DMS 273 (cell line): ENCODE measurements at regions not wholly inside any gene's neighbourhood (a gene's known extent, or its start where the extent isn't known, plus 50 kb on each side); places are given as distances from the start of the nearest gene placed in this dataset.

Source experiments
- DNase-seq: peaks from one replicate; lab custom pipeline; 2025; ENCODE audit not compliant: unreplicated experiment; lab: John Stamatoyannopoulos, UW

DNA sequence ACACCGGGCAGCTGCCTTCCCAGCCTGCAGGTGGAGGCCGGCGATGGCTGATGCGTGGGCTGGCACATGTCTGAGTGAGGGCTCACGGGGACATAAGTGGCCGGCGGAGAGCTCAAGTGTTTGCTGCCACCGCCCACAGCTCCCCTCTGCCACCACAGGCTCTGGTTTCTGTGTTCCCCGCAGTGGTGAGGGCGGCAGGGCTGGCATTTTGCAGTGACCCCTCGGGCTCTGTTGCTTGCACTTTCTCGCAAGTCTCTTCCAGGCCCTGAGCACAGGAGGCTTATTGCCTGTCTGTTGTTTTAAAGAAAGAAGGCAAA lies 271.0 kb upstream of the RTL1 start:
- no peak for DNase-seq

DNA sequence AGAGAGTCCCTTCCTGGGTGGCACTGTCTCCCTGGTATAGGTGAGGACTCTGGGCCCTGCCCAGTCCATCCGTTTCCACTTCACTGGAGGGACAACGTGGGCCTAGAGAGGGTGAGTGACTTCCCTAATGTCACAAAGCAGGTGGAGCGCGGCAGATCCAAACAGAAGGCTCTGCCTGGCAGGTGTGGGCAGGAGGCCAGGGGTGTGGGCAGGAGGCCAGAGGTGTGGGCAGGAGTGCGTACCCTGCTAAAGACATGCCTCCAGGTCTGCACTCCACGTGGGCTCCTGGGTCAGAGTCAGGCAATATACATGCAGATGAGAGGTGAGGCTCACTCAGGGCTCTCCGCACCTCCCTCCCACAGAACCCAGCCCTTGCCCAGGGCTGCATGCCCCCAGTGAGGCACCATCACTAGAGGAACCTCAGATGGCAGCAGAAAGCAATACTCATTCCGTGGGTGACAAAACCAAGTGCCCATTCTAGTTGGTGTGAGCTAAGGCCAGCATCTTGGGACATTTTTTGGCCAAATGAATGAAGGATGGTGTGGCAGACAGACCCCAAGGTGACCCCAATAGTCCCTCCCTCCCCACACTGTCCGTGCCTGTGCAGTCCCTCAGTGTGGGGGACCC lies 271.6 kb upstream of the RTL1 start:
- DNase-seq = no peak

DNA sequence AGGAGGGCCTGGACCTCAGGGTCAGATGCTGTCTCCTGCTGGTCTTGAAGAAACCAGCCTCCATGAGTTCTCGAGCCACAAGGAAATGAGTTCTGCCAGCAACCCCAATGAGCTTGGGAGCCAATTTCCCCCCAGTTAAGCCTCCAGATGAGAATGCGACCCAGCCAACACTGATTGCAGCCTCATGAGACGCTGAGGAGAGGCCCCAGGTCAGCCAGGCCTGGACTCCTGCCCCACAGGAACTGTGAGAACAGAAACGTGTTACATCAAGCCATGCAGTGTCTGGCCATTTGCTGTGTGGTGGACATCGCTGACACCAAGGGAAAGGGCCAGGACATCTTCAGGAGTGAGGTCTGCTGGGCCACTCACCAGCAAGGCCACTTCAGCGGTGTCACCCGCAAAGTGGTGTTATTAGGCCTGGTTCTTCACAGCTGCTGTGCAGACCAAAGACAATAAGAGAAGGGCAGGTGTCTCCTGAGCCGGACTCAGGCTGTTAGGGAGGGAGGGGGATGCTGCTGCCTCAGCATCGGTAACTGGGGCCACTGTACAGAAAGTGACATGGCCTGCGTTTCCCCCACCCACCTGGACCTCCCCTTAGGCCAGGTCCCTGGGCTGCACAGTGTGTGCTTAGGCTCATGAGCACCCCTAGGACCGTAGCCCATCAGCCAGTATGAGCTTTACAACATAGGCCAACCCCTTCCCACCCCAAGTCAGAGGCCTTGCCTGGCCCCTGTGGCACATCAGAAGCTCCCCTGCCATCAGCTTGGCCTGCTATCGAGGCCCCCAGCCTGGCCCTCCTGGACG lies 272.4 kb upstream of the RTL1 start:
- no peak for DNase-seq

DNA sequence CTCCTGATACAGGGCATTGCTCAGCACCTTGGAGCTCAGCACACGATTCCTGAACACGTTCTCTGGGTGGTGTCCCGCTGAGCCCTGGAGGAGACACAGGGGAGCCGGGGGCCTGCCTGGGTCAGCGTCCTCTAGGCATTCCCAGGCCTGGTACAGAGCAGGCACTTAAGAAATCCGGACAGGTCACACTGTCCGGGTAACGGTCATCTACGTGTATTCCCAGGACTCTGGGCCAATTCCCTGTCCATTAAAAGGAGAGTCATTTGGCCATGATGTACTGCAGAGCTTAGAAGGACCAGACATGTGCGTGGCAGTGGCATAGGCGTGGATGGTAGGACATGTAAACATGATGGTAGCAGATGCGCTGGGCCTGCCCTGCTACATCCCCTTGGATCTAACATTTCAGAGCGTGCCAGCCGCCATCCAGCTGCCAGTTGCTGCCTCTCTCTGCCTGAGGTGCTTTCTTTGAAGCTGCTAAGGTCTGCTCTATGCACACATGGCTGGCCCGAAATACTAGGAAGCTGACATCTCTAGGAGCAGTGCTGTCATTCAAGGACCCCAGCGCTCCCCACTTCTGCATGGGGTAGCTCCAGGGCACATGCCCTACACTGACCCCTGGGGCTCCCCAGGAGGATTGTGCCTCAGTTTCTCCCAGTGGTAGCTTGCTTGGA lies 273.1 kb upstream of the RTL1 start:
- DNase-seq = no peak

DNA sequence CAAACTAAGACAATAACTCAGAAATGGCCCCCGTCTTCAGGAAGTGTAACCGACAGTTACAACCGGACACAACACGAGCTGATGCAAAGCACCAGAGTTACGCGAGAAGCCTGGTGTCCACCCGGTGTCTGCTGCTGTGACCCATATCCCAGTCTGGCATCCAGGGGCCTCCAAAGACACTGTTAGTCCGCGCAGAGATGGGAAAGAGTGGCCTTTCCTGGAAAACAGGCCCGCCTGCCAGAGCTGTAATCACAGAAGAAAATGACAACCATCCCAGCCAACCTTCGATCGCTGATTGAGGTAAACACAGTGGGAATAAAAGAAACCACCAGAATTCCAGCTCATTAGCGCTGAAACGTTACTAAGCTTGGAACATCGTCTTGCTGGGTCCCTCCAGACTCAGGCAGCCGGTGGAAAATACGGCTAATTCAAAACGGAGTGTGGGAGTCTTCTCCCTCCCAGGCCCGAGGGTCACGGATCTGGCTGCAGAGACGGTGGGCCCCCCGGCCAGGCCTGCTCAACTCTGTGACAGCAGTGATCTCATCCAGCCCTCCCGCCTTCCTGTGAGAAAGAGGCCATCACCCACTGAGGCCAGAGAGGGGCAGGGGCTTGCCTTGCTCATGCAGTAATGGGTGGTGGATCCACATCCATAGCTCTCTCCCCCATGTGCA lies 273.9 kb upstream of the RTL1 start:
- DNase-seq = no peak

DNA sequence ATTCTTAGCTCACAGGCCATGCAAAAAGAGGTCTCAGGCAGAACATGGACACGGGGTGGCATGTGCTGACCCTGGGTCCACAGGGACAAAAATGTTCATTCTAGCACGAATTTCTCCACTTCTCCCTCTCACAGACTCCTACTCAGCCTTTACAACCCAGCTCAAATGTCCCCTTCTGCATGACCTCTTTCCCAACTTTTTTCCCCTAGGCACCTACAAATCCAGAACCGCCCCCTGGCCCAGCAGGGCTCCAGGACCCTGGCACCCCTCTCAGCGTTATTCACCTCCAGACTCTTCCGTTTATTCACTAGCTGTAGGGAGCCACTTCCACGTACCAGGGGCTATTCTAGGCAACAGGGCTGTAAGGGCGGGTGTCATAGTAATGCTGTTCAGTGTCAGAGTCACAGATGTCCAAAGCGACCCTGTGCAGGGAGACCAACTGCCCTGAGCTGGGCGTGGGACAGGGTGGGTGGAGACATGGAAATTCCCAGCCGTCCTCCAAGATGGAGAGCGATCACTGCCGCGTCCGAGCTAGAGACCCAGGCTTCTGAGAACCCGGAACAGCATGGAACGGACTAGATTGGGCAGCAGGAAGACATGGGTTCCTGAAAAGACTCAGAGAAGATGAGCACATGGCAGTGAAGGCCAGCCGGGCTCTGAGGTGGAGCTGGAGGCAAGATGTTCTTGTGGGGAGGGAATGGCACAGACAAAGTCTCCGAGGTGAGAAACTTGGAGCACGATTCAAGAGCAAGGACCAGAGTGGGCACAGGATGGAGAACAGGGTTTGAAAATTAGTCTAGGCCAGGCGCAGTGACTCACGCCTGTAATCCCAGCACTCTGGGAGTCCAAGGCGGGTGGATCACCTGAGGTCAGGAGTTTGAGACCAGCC lies 274.9 kb upstream of the RTL1 start:
- no peak for DNase-seq

DNA sequence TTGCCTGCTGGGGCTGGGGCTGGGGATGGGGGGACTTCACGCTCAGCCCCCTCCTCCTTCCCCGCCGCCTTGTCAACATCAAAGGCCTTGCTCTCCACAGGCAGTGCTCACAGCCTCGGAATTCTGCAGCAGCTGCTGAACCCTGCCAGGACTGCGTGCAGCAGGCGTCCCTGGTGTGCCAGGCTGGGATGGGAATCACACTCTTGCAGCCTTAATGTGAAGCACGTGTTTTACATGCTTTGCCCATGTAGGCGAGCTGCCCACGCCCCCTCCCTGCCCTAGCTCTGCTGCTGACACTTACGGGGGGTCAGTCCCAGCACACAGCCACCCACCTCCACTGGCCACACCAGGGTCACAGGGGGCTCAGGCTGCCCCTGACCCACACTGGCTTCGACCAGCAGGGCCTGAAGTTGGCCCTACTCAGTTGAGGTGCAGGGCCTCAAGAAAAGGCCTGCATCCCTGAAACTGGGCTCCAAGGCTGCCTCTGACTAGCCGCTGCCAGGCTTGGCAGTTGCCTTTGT lies 276.2 kb upstream of the RTL1 start:
- no peak for DNase-seq

DNA sequence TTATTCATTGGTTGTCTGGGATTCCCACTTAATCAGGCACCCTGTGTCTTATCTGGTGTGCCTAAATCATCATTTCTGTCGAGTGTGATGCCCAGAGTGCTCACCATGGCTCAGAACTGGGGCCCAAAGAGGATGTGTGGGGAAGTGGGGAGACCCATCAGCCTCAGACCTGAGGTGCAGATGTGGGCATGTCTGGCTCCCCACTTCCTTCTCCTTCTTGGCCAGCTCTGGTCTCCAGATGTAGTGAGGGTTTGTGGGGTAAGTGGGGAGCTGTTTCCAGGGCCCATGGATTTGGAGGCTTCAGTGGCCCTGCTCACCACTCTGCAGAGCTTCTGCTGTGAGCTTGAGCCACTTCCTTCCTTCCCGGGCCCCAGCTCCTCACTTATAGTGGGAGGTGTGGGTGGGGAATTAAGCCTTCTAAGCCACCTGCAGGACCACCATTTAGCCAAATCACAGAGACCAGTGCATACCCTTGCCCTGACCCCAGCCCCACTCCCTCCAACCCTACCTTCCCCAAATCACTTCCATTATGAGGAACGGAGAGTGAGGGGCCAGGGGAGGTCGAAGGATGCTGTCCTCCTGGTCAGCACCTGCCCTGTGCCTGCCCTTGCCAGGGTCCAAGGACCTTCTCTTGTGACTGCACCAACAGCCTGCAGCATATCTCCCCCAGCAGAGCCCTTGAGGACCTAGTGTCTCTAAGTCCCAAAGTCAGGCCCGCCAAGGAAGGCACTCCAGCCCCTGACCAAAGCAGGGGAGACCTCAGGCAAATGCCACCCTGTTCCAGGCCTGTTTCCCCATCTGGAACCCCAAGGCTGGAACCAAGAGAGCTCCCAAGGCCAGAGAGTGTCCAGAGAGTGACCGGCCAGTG lies 278.2 kb upstream of the RTL1 start:
- no peak for DNase-seq

DNA sequence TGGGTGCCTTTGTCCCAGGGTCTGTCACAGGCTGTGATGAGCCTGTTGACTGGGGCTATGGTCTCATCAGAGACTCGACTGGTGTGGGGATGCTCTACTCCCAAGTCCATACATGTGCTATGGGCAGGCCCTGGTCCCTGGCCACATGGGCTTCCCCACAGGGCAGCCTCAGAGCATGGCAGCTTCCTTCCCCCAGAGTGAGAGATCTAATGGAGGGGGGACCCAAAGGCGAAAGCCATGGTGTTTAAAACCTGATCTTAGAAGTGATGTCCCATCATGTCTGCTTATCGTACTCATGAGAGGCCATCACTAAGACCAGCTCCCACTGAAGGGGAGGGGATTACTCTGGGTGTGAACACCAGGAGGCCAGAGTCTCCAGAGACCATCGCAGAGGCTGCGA lies 279.0 kb upstream of the RTL1 start:
- DNase-seq = no peak

DNA sequence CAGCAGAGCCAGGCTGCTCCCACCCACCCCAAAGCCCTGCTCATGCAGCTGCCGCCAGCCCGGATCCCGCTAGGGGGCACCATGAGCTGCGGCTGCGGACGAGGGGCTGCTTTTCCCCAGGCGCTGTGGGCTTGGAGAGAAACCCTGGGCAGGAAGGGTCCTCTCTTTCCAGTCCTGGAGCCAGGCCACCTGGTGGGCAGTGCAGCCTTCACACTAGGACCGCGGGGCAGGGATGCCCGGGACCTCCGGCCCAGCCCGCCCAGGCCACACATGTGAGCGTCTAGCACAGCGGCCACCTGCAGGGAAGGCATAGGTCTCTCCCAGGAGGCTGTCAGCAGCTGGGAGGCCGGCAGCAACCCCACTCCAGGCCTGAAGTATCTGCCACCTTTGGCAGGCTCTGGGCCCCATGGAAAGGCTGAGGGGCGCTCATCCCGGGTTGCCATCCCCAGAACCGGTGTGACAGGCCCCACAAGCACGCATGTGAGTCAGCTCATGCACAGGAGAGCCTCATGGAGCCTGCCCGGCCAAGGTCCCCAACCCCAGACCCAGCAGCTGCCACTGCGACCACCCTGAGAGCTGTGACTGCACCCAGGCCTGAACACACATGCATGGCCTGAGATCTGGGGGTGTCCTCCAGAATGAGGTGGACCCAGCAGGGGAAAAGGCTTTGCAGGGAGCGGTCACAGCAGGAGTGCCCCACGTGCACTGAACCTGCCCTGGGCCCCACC lies 280.0 kb upstream of the RTL1 start:
- no peak for DNase-seq

DNA sequence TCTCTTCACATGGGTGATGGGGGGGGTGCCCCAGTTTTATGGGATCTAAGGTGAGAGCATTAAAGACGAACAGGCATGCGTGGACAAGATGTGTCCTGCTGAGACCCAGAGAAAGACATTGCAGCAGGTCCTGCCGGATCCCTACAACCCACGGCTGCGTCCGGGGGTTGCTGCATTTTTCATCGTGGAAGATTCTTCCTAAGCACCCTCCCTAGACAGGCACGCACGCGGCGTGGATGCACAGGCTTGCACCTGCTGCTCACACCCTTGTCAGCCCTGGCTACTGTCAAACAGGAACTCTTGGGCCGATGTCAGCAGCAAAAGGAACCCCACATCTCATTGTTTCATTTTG lies 280.6 kb upstream of the RTL1 start:
- DNase-seq = no peak

DNA sequence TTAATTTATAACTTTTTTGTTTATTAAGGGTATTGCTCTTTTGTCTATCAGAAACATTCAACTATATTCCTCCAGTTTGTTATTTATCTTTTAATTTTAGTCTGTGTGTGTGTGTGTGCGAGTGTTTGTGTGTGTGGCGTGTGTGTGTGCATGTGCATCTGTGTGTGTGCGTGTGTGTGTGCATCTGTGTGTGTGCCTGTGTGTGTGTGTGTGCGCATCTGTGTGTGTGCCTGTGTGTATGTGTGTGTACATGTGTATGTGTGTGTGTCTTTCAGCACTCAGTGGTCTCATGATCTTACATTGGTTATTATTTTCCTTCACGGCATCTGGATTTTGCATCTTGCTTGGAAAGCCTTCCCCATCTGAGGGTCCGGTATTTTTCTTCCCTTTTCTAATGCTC lies 281.1 kb upstream of the RTL1 start:
- no peak for DNase-seq

DNA sequence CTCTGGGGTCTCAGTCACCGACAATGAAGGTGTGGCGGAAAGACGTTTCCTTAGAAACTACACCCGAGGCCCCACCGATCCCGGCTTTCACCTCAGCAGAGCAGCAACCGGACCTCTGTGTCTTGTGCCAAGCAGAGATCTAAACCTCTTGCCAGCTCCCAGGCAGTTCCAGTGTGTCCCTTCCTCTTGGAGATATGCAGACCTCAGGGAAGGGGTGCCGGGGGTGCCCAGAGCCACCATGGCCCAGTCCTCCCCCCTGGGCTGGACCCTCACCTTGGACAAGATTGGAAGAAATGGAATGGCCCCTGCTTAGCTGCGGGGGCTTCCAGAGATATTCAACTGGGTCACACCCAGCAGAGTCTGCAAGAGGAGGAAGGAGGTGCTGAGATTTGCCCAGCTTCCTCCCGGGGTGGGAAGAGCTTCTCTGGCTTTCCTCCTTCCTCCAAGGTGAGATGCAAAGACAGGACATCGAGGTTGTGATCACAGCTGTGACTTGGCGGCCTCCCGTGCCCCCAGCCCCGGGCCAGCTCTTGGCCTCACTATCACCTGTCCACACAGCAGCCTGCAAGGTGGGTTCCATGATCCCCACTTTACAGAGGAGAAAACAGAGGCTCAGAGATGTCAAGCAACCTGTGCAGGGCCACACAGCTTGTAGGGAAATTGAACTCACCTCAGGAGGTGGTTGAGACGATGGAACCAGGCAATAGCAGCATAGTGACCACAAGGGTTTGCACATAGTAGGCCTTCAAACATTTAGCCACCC lies 281.7 kb upstream of the RTL1 start:
- DNase-seq = no peak

DNA sequence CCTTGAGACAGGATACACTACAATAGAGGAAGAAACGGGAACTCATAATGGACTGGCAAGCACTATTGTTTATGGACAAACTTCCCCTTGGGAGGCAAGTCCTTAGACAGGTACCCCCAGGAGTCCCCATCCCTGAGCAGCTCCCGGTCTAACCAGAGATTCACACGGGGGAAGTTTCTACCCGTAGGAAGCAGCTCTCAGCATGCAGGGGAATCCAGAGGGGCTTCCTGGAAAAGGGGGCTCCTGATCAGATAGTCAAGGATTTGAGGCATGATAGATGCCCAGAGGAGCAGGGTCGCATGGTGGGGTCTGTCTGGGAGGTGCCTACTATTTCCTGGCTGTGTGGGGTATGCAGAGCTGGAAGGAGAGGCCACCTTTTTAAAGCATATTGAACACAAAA lies 282.4 kb upstream of the RTL1 start:
- DNase-seq = no peak

DNA sequence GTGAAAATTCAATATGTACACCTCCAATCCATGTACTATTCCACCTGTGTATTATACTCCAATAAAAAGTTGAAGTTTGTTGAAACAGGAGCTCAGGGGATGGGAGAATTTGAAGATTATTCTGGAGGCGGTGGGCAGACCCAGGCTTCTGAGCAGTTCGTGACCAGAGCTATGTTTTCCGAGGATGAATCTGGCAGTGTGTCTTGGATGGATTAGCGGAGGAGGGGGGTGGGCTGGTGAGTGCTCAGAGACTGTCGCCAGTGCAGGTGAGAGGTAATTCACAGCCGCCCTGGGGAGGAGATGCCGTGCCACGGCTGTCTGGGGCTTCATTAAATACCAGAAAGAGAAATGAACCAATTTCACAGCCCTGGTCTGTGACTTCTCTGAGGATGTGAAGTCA lies 283.0 kb upstream of the RTL1 start:
- DNase-seq = no peak

DNA sequence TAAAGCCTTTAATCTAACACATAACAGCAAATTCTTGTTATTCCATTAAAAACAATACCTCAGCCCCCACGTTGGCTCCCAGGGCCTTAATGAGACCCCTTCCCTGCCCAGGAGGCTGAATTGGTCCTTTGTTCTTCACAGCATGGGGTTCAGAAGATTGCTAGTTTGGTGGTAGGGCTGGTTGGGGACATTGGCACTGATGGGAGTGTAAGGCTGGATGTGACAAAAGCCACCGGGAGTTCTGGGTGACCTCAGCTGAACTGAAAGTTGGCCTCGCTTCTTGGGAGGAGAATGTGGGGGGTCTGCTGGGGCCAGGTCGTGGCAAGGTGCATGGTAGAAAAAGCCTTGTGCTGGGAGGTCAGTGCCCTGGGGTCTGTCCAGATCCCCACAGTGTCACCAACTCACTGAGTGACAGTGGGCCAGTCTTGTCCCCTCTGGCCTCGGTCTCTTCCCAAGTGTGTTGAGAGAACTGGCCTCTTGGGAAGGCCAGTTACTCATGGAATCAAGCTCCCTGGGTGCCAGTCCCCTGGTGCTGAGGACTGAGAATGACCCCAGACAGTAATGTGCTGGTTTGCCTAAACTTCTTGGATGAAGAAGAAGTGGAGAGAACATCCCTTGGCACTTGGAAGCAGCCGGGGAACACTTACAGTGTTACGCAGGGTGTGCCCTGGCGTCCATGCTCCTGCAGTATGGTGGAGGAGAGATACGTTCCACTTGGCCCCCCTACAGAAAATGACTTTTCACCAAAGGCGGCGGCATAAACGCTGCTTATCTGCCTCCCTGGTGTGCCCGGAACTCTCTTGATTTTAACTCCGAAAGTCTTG lies 283.7 kb upstream of the RTL1 start:
- no peak for DNase-seq

DNA sequence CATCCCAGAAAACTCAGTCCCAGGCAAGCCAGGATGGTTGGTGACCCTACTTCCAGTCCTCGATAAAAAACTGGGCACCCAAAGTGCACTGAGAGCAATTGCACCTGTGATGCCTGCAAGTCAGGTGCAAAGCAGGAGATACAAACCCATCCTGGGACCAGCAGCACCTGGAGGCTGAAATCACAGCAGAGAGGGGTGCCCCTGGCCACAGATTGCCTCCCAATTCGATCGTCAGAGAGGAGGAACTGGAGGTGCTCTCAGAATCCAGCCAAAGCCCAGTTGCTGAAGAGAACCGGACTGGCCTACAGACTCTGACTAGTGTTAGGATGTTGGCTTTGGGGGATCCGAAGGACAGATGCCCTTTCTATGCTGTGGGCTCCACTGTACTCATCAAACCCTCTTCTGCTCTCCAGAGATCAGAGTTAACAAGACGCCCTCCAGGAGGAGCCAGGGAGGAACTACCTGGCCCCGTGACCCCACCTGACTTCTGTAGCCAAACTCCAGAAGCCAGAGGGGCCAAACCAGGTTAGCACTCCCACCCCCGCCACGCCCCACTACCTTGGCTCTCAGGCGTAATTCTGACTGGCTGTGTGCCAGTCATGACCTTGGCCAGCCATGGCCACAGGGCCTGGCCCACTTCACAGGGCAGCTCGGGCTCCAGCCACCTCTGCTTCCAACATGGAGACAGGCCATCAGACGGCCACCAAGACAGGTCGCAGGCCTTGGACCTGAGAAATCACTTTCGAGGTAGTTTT lies 284.5 kb upstream of the RTL1 start:
- DNase-seq = no peak
